NCI-H1048 (cell line): ENCODE measurements at regions not wholly inside any gene's neighbourhood (a gene's known extent, or its start where the extent isn't known, plus 50 kb on each side); places are given as distances from the start of the nearest gene placed in this dataset.
"Not testable (repeated sequence)": the region's sequence is repeated elsewhere in the genome, so short reads cannot be mapped to it uniquely, and the experiment has no call there.

Experiments used
- DNase-seq: peaks from one replicate; lab custom pipeline; 2025; lab: John Stamatoyannopoulos, UW

- no peak for DNase-seq
Measured at GRCh38 chr20:53695797-53696527, 102.3 kb upstream of the ZNF217 start.

GRCh38 chr20:53693262-53693871 is 99.7 kb upstream of the ZNF217 start:
- no peak for DNase-seq

- no peak for DNase-seq
Measured at GRCh38 chr20:53692465-53693067, 98.9 kb upstream of the ZNF217 start.

GRCh38 chr20:53691811-53692192 is 98.2 kb upstream of the ZNF217 start:
- DNase-seq, result no peak

- DNase-seq, result no peak
Measured at GRCh38 chr20:53691060-53691810, 97.6 kb upstream of the ZNF217 start.

GRCh38 chr20:53688085-53688484 is 94.4 kb upstream of the ZNF217 start:
- DNase-seq, result no peak

GRCh38 chr20:53685070-53685595 is 91.5 kb upstream of the ZNF217 start:
- DNase-seq, result no peak

GRCh38 chr20:53683506-53683905 is 89.9 kb upstream of the ZNF217 start:
- DNase-seq, result no peak

GRCh38 chr20:53681352-53682212 is 87.9 kb upstream of the ZNF217 start:
- no peak for DNase-seq

GRCh38 chr20:53679597-53680309 is 86.1 kb upstream of the ZNF217 start:
- DNase-seq, result no peak

GRCh38 chr20:53678990-53679596 is 85.5 kb upstream of the ZNF217 start:
- DNase-seq, result no peak

GRCh38 chr20:53678315-53678989 is 84.8 kb upstream of the ZNF217 start:
- DNase-seq, result no peak

- DNase-seq, result no peak
Measured at GRCh38 chr20:53677447-53678314, 84.0 kb upstream of the ZNF217 start.

GRCh38 chr20:53676987-53677386 is 83.3 kb upstream of the ZNF217 start:
- DNase-seq, result no peak

- no peak for DNase-seq
Measured at GRCh38 chr20:53676519-53676822, 82.8 kb upstream of the ZNF217 start.

- no peak for DNase-seq
Measured at GRCh38 chr20:53672484-53673129, 79.0 kb upstream of the ZNF217 start.

- no peak for DNase-seq
Measured at GRCh38 chr20:53671370-53671769, 77.7 kb upstream of the ZNF217 start.

GRCh38 chr20:53669517-53670313 is 76.1 kb upstream of the ZNF217 start:
- DNase-seq, result not testable (repeated sequence)
